H1 (cell line): ENCODE measurements at regions not wholly inside any gene's neighbourhood (a gene's known extent, or its start where the extent isn't known, plus 50 kb on each side); places are given as distances from the start of the nearest gene placed in this dataset.

ENCODE experiments used
- CTCF ChIA-PET: fragments of 300-600 bp; sonication (Branson Sonifier 250); formaldehyde crosslinking; loops from one replicate; lab custom pipeline; 2021; ENCODE audit not compliant: partially characterized antibody; lab: Charles Lee
- POLR2A ChIA-PET: fragments of 300-600 bp; sonication (Branson Sonifier 250); formaldehyde crosslinking; loops from one replicate; lab custom pipeline; 2021; ENCODE audit warnings: inconsistent platforms; ENCODE audit not compliant: partially characterized antibody; lab: Charles Lee
- DNase-seq, 2 experiments: peaks; one replicate each; pipeline versions ENCODE4 v3.0.0 to v3.0.0-alpha.2; 2010 to 2022; ENCODE audit warnings: low spot score in 2 of 2, low read depth in 1 of 2, mixed read lengths in 1 of 2
- FAIRE-seq: peaks from 2 replicates; lab custom pipeline; 2011; peaks lifted over from hg19 to GRCh38; lab: Jason Lieb, UNC
- H2AFZ ChIP-seq: 2 replicates; pipeline ENCODE4 v1.8.1; 2012; ENCODE audit warnings: low read length, inconsistent platforms
- H2AK5ac ChIP-seq: 2 replicates; pipeline ENCODE4 v1.6.1; 2013; ENCODE audit warnings: low read depth, low read length
- H2BK120ac ChIP-seq: replicated peaks from 2 replicates; pipeline ENCODE3; 2013; ENCODE audit warnings: low read depth, low read length, inconsistent platforms
- H2BK12ac ChIP-seq: 2 replicates; pipeline ENCODE4 v1.6.1; 2013; ENCODE audit warnings: low read depth, low read length
- H2BK15ac ChIP-seq: 2 replicates; pipeline ENCODE4 v1.6.1; 2013; ENCODE audit warnings: low read length
- H2BK20ac ChIP-seq: 2 replicates; pipeline ENCODE4 v1.6.1; 2013; ENCODE audit warnings: low read length
- H2BK5ac ChIP-seq: 2 replicates; pipeline ENCODE4 v1.6.1; 2013; ENCODE audit warnings: low read depth, low read length
- H3K14ac ChIP-seq: 2 replicates; pipeline ENCODE4 v1.6.1; 2013; ENCODE audit warnings: inconsistent platforms; ENCODE audit not compliant: insufficient read length
- H3K18ac ChIP-seq: 2 replicates; pipeline ENCODE4 v1.6.1; 2013; ENCODE audit warnings: low read length; ENCODE audit errors: extremely low read depth
- H3K23ac ChIP-seq: 2 replicates; pipeline ENCODE4 v1.6.1; 2013; ENCODE audit warnings: inconsistent platforms; ENCODE audit not compliant: insufficient read length
- H3K23me2 ChIP-seq: 2 replicates; pipeline ENCODE4 v1.6.1; 2013; ENCODE audit warnings: low read depth, low read length
- H3K27ac ChIP-seq: 2 replicates; pipeline ENCODE4 v1.6.1; 2011; ENCODE audit warnings: low read depth, low read length, inconsistent platforms
- H3K27me3 ChIP-seq, 4 experiments: replicated peaks in 1 of 4; 1 replicate in 1 of 4; 2 replicates in 3 of 4; pipeline versions ENCODE4 v1.6.1 to v1.8.1; 2011 to 2013; ENCODE audit warnings: low read length in 3 of 4, mild to moderate bottlenecking in 3 of 4, inconsistent platforms in 2 of 4, mixed read lengths in 2 of 4, moderate library complexity in 1 of 4; ENCODE audit not compliant: control insufficient read depth in 3 of 4, insufficient read depth in 3 of 4; ENCODE audit errors: extremely low read depth in 1 of 4
- H3K36me3 ChIP-seq, 4 experiments: 2 replicates each; pipeline versions ENCODE4 v1.6.1 to v1.8.1; 2011 to 2013; ENCODE audit warnings: mild to moderate bottlenecking in 4 of 4, low read length in 3 of 4, moderate library complexity in 2 of 4, control low read depth in 1 of 4, inconsistent platforms in 1 of 4; ENCODE audit not compliant: insufficient read depth in 4 of 4, control insufficient read depth in 2 of 4
- H3K4ac ChIP-seq: replicated peaks from 2 replicates; pipeline ENCODE3; 2013; ENCODE audit warnings: low read length, low read depth, mixed read lengths, inconsistent platforms; ENCODE audit not compliant: insufficient read length
- H3K4me1 ChIP-seq, 4 experiments: replicated peaks in 1 of 4; 1 replicate in 1 of 4; 2 replicates in 3 of 4; pipeline versions ENCODE4 v1.6.1 to v1.8.1; 2011 to 2013; ENCODE audit warnings: low read length in 3 of 4, inconsistent platforms in 2 of 4, mixed read lengths in 1 of 4; ENCODE audit not compliant: insufficient read depth in 4 of 4, control insufficient read depth in 3 of 4
- H3K4me2 ChIP-seq, 2 experiments: 2 replicates each; pipeline versions ENCODE4 v1.6.1 to v1.8.1; 2011 to 2013; ENCODE audit warnings: low read depth in 2 of 2, low read length in 2 of 2, control low read depth in 1 of 2, inconsistent platforms in 1 of 2, mild to moderate bottlenecking in 1 of 2; ENCODE audit not compliant: insufficient read depth in 1 of 2
- H3K4me3 ChIP-seq, 4 experiments: fragments of 200-600, 300-600 bp in 1 of 4; sonication (generic), shearing (Covaris generic), sonication (Bioruptor Twin) in 1 of 4; 2 replicates each; pipeline versions ENCODE4 v1.5.1 to v1.8.1; 2011 to 2016; ENCODE audit warnings: low read length in 4 of 4, low read depth in 3 of 4, control low read depth in 2 of 4, inconsistent platforms in 2 of 4, mild to moderate bottlenecking in 2 of 4, mixed read lengths in 1 of 4, moderate library complexity in 1 of 4; ENCODE audit not compliant: insufficient read depth in 2 of 4; ENCODE audit errors: extremely low read depth in 1 of 4
- H3K56ac ChIP-seq: replicated peaks from 2 replicates; pipeline ENCODE3; 2013; ENCODE audit warnings: low read depth, mild to moderate bottlenecking, mixed read lengths, low read length, inconsistent platforms; ENCODE audit not compliant: insufficient read length
- H3K79me1 ChIP-seq: 2 replicates; pipeline ENCODE4 v1.6.1; 2013; ENCODE audit warnings: low read depth, low read length, control low read depth
- H3K79me2 ChIP-seq, 2 experiments: 2 replicates each; pipeline versions ENCODE4 v1.6.1 to v1.8.1; 2012 to 2013; ENCODE audit warnings: low read length in 2 of 2, mild to moderate bottlenecking in 2 of 2, inconsistent platforms in 1 of 2; ENCODE audit not compliant: insufficient read depth in 2 of 2, control insufficient read depth in 1 of 2
- H3K9ac ChIP-seq, 4 experiments: replicated peaks in 1 of 4; 1 replicate in 1 of 4; 2 replicates in 3 of 4; pipeline versions ENCODE4 v1.6.1 to v1.8.1; 2011 to 2013; ENCODE audit warnings: low read depth in 3 of 4, low read length in 3 of 4, control low read depth in 2 of 4, mild to moderate bottlenecking in 2 of 4, moderate library complexity in 2 of 4, inconsistent platforms in 1 of 4; ENCODE audit errors: extremely low read depth in 1 of 4
- H3K9me3 ChIP-seq, 2 experiments: 2 replicates each; pipeline versions ENCODE4 v1.6.1 to v1.8.1; 2012 to 2013; ENCODE audit warnings: mild to moderate bottlenecking in 2 of 2, moderate library complexity in 2 of 2, control low read depth in 1 of 2, inconsistent platforms in 1 of 2, low read depth in 1 of 2, low read length in 1 of 2, mixed read lengths in 1 of 2; ENCODE audit not compliant: insufficient read depth in 2 of 2
- H4K20me1 ChIP-seq, 2 experiments: replicated peaks in 1 of 2; 2 replicates each; pipeline versions ENCODE3 to v1.8.1; 2011 to 2013; ENCODE audit warnings: inconsistent platforms in 2 of 2, low read length in 2 of 2, mild to moderate bottlenecking in 1 of 2; ENCODE audit not compliant: insufficient read depth in 2 of 2, control insufficient read depth in 1 of 2
- H4K5ac ChIP-seq: 2 replicates; pipeline ENCODE4 v1.6.1; 2013; ENCODE audit warnings: low read length, low read depth, mixed read lengths, inconsistent platforms; ENCODE audit not compliant: insufficient read length
- H4K8ac ChIP-seq: 2 replicates; pipeline ENCODE4 v1.8.0; 2013; ENCODE audit warnings: mild to moderate bottlenecking, moderate library complexity, low read length, inconsistent platforms; ENCODE audit not compliant: insufficient read depth; ENCODE audit errors: extremely low read depth
- H4K91ac ChIP-seq: replicated peaks from 2 replicates; pipeline ENCODE3; 2013; ENCODE audit warnings: low read length, mixed read lengths, inconsistent platforms; ENCODE audit not compliant: insufficient read length
- RNF2 ChIP-seq: fragments of 200-900, 300-1000 bp; sonication (generic); IDR thresholded peaks from 2 replicates; pipeline ENCODE4 v1.7.1; 2016; ENCODE audit warnings: borderline replicate concordance, low read depth, mild to moderate bottlenecking, antibody characterized with exemption, low read length; ENCODE audit not compliant: poor library complexity, severe bottlenecking; ENCODE audit errors: missing control alignments
- TCF12 ChIP-seq: IDR thresholded peaks from 2 replicates; pipeline ENCODE4 v1.6.1; 2011; ENCODE audit warnings: low read depth, mild to moderate bottlenecking, low read length
- WGBS, 2 experiments: shearing (Covaris generic) in 1 of 2; methylation state at CpG; one replicate each; pipeline versions ENCODE4 v1.1.6 to v1.1.7; 2013 to 2015; ENCODE audit warnings: low lambda C conversion rate in 2 of 2, mixed read lengths in 2 of 2, inconsistent platforms in 1 of 2, low coverage in 1 of 2, missing lambda C conversion rate in 1 of 2; ENCODE audit not compliant: insufficient replicate concordance in 2 of 2, insufficient coverage in 1 of 2, insufficient read length in 1 of 2; ENCODE audit errors: extremely low coverage in 1 of 2, missing lambda C conversion rate in 1 of 2; 5-methylcytosine and 5-hydroxymethylcytosine counted together

DNA sequence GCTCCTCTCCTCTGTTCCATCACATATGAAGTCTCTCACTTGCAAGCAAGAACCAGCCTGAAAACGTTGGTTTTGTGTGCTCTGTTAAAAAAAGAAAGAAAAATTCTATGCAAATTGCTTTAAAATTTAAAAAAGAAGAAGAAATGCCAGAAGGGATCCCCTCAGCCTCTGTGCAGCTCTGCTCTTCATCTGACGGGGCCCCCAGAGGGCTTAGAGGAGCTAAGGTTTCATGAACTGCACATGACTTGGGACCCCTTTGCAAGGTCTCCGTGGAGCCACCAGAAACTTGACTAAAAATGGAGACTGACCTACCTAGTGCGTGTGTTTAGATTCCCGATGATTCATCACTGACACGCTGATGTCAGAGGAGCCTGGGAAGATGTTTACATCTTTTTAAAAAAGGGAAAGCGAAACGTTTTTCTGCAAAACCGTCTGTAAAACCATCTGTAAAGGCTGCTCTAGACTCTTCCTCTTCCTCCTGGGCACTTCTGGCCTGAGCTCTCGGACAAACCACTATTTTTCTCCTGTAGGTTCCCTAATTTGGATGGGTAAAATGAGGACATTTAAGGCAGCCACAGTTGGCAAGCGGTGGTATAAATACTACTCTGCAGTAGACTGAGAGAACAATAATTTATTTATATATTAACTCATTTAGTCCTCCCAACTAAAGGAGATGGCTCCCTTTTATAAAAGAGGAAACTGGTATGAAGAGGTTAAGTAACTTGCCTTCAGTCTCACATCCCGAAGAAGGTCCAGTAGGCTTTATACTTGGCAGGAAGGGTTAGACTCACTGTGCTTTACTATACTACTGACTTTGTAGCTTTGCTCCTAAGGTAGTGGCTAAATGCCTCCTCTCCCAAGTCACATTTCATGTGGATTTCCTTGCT, 67.2 kb upstream of the POLG start:
- peaks cover 95 to 99% (median 99%) of the 10 kb centered on the region in 4 experiments for H3K27me3 ChIP-seq

More for the DNA sequence above, 67.2 kb upstream of the POLG start:
- Histone ChIP-seq H3K79me1 (no peaks in the 10 kb centered on the region), H3K23ac (no peak overlapping the region), H3K9me3 (no peaks in the 10 kb centered on the region), H3K18ac (no peak overlapping the region), H2AK5ac (no peak overlapping the region), H3K23me2 (peaks cover 3% of the 10 kb centered on the region), H3K4me1 (peaks cover 2 to 40% (median 13%) of the 10 kb centered on the region in 4 experiments; a peak in 6 of 7 replicates), H2AFZ (no peak overlapping the region), H3K4me2 (no peak overlapping the region), H3K14ac (no peak overlapping the region), H2BK15ac (no peak overlapping the region), H2BK20ac (no peak overlapping the region), H2BK12ac (no peak overlapping the region), H3K36me3 (no peaks in the 10 kb centered on the region), H3K27ac (no peak overlapping the region), H3K9ac (no peak overlapping the region), H4K91ac (no peak overlapping the region), H2BK120ac (no peak overlapping the region), H3K56ac (no peak overlapping the region), H3K4ac (no peak overlapping the region), H4K20me1 (peaks cover 17 to 42% of the 10 kb centered on the region in 2 experiments), H3K4me3 (no peak overlapping the region), H2BK5ac (no peak overlapping the region), H4K8ac (no peak overlapping the region), H3K79me2 (no peaks in the 10 kb centered on the region), H4K5ac (no peak overlapping the region)
- CTCF ChIA-PET: interaction anchor here (1.4 to 5.6 kb wide), 4 partner anchors 13 to 71 kb away, joined by 3 to 50 read pairs (median 6); no protein-coding TSS in a partner anchor
- WGBS, 2 experiments: 23% methylated on average over 12 of the region's 12 CpGs; no CpG with 5 or more reads in 1 of the 2 experiments
- POLR2A ChIA-PET: interaction anchor here (0.6 to 1.4 kb wide), 3 partner anchors 10 to 97 kb away, joined by 3 to 4 read pairs (median 4); no protein-coding TSS in a partner anchor
- FAIRE-seq (no peak), DNase-seq (no peak)
- TF ChIP-seq RNF2 (peak; percentile 75), TCF12 (no peak)
